Mesothelial cell of epicardium (in vitro differentiated cells): ENCODE measurements at regions not wholly inside any gene's neighbourhood (a gene's known extent, or its start where the extent isn't known, plus 50 kb on each side); places are given as distances from the start of the nearest gene placed in this dataset.

Experiments used
- DNase-seq, 2 experiments: peaks; one replicate each; pipeline ENCODE4 v3.0.0; 2021; ENCODE audit warnings: low spot score in 2 of 2; ENCODE audit not compliant: unreplicated experiment in 2 of 2
- H3K27ac Mint-ChIP-seq: 2 replicates; pipeline ENCODE4 v1.8.0; 2021; ENCODE audit warnings: mixed read lengths
- H3K27me3 Mint-ChIP-seq: 2 replicates; pipeline ENCODE4 v1.8.0; 2021; ENCODE audit warnings: low read depth, mixed read lengths
- H3K36me3 Mint-ChIP-seq: 2 replicates; pipeline ENCODE4 v1.8.0; 2021; ENCODE audit warnings: mixed read lengths
- H3K4me1 Mint-ChIP-seq: 2 replicates; pipeline ENCODE4 v1.8.0; 2021; ENCODE audit warnings: mixed read lengths
- H3K4me3 Mint-ChIP-seq: 2 replicates; pipeline ENCODE4 v1.8.0; 2021; ENCODE audit warnings: mild to moderate bottlenecking, moderate library complexity, mixed read lengths
- H3K9me3 Mint-ChIP-seq: 2 replicates; pipeline ENCODE4 v1.8.0; 2021; ENCODE audit warnings: mixed read lengths
- TF ChIP-seq, protein P1 (sequence below): fragments of 200-600 bp; sonication (generic); IDR thresholded peaks from one replicate; pipeline ENCODE4 v1.5.0; 2021; ENCODE audit warnings: antibody characterized with exemption; ENCODE audit not compliant: unreplicated experiment

DNA sequence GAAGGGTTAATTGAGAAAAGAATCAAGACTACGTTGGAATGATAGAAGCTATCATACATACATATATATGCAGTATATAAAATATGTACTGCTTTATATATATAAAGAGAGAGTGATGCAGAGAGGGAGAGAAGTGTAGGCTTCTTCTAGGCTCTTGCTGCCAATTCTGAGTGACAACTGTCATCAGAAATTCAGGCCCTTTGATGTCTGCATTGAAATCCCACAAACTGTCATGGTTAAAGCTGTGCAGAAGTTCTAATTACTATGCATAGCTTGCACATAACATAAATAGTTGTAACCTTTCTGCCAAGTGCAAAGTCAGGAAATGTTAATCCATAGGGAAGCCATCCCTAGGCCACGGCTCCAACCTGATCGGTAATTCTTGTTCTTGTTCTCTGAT lies 251.0 kb downstream of the STIM2 start:
- Mint-ChIP-seq H3K36me3 (no peaks in the 10 kb centered on the region), H3K9me3 (peaks cover under 1% of the 10 kb centered on the region), H3K27me3 (peaks cover 13% of the 10 kb centered on the region), H3K27ac (no peak overlapping the region), H3K4me3 (no peak overlapping the region), H3K4me1 (no peaks in the 10 kb centered on the region)
- TF ChIP-seq, protein P1, sequence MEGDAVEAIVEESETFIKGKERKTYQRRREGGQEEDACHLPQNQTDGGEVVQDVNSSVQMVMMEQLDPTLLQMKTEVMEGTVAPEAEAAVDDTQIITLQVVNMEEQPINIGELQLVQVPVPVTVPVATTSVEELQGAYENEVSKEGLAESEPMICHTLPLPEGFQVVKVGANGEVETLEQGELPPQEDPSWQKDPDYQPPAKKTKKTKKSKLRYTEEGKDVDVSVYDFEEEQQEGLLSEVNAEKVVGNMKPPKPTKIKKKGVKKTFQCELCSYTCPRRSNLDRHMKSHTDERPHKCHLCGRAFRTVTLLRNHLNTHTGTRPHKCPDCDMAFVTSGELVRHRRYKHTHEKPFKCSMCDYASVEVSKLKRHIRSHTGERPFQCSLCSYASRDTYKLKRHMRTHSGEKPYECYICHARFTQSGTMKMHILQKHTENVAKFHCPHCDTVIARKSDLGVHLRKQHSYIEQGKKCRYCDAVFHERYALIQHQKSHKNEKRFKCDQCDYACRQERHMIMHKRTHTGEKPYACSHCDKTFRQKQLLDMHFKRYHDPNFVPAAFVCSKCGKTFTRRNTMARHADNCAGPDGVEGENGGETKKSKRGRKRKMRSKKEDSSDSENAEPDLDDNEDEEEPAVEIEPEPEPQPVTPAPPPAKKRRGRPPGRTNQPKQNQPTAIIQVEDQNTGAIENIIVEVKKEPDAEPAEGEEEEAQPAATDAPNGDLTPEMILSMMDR, result no peak
- DNase-seq, result no peak

DNA sequence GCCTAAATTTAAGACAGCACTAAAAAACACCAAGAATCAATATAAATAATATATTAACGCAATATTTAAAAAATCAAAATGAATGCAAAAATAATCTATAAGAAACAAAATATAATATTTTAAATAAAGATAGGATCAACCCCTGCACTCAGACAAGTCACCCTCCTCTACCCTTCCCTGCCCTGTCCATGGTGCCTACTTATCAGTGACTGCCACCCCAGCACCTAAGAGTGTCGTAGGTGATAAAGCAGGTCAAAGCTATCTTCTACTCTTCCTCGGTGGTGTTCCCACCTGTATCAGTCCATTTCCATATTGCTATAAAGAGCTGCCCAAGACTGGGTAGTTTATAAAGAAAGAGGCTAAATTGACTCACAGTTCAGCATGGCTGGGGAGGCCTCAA lies 251.9 kb downstream of the STIM2 start:
- DNase-seq, result no peak
- Mint-ChIP-seq H3K27ac (no peak overlapping the region), H3K4me1 (no peaks in the 10 kb centered on the region), H3K4me3 (no peak overlapping the region), H3K27me3 (peaks cover 8% of the 10 kb centered on the region), H3K36me3 (no peaks in the 10 kb centered on the region), H3K9me3 (no peaks in the 10 kb centered on the region)
- TF ChIP-seq, protein P1, result no peak

- Mint-ChIP-seq H3K4me1 (no peaks in the 10 kb centered on the region), H3K27ac (no peak overlapping the region), H3K27me3 (peaks cover 6% of the 10 kb centered on the region), H3K36me3 (no peaks in the 10 kb centered on the region), H3K4me3 (no peak overlapping the region), H3K9me3 (no peaks in the 10 kb centered on the region)
- DNase-seq, result no peak
- TF ChIP-seq, protein P1, result no peak
Observed at GRCh38 chr4:27115221-27115620, 254.6 kb downstream of the STIM2 start.

GRCh38 chr4:27117453-27117852 lies 256.8 kb downstream of the STIM2 start:
- peaks cover 6% of the 10 kb centered on the region for H3K27me3 Mint-ChIP-seq
- H3K36me3 Mint-ChIP-seq, result no peaks in the 10 kb centered on the region
- H3K4me3 Mint-ChIP-seq, result no peak overlapping the region
- DNase-seq, result no peak
- TF ChIP-seq, protein P1, result no peak
- no peaks in the 10 kb centered on the region for H3K4me1 Mint-ChIP-seq
- H3K9me3 Mint-ChIP-seq, result no peaks in the 10 kb centered on the region
- H3K27ac Mint-ChIP-seq, result no peak overlapping the region

- TF ChIP-seq, protein P1, result no peak
- no peak overlapping the region for H3K4me3 Mint-ChIP-seq
- peaks cover 8% of the 10 kb centered on the region for H3K27me3 Mint-ChIP-seq
- no peaks in the 10 kb centered on the region for H3K9me3 Mint-ChIP-seq
- no peaks in the 10 kb centered on the region for H3K4me1 Mint-ChIP-seq
- H3K36me3 Mint-ChIP-seq, result no peaks in the 10 kb centered on the region
- no peak for DNase-seq
- H3K27ac Mint-ChIP-seq, result no peak overlapping the region
Observed at GRCh38 chr4:27119239-27119638, 258.6 kb downstream of the STIM2 start.

GRCh38 chr4:27121830-27122229 lies 261.2 kb downstream of the STIM2 start:
- Mint-ChIP-seq H3K27ac (no peak overlapping the region), H3K4me1 (no peaks in the 10 kb centered on the region), H3K9me3 (no peaks in the 10 kb centered on the region), H3K4me3 (no peak overlapping the region), H3K36me3 (no peaks in the 10 kb centered on the region), H3K27me3 (peaks cover 2% of the 10 kb centered on the region)
- TF ChIP-seq, protein P1, result no peak
- no peak for DNase-seq
